HG03575 (cell line): ENCODE measurements at regions not wholly inside any gene's neighbourhood (a gene's known extent, or its start where the extent isn't known, plus 50 kb on each side); places are given as distances from the start of the nearest gene placed in this dataset.

Experiments used
- ATAC-seq: cut with Tn5 transposase; IDR thresholded peaks from one replicate; pipeline ENCODE4 v1.9.1; 2021; ENCODE audit not compliant: unreplicated experiment, insufficient number of reproducible peaks, low FRiP score; ENCODE audit errors: extremely low read depth

DNA sequence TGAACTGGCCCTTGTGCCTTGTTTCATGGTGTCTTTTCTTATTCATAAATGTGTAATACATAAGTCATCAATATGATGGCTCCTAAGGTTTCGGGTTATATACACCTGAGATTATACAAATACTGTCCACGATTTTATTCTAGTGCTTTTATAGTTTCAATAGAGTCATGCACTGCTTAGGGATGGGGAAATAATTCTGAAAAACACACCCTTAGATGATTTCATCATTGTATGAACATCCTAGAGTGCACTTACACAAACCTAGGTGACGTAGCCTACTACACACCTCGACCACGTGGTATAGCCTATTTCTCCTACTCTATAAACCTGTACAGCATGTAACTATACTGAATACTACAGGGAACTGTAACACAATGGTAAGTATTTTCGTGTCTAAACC, 988.8 kb upstream of the NR2F2 start:
- no peak for ATAC-seq

DNA sequence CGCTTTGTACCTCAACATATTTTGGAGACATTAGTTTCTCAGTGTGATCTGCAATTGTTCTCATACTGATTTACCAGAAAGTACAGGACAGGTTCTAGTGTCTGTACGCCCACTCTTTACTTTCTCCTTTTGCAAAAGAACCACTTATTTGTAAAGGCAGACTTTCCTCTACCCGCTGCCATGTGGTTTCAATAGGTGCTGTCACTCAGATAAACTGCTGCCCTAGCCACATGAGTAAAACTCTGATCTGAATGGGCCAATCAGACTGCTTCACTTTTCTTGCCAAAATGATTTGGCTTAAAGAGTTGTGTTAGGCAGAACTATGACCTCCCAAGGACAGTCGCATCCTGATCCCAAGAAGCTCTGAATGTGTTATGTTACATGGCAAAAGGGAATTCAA, 984.6 kb upstream of the NR2F2 start:
- no peak for ATAC-seq

DNA sequence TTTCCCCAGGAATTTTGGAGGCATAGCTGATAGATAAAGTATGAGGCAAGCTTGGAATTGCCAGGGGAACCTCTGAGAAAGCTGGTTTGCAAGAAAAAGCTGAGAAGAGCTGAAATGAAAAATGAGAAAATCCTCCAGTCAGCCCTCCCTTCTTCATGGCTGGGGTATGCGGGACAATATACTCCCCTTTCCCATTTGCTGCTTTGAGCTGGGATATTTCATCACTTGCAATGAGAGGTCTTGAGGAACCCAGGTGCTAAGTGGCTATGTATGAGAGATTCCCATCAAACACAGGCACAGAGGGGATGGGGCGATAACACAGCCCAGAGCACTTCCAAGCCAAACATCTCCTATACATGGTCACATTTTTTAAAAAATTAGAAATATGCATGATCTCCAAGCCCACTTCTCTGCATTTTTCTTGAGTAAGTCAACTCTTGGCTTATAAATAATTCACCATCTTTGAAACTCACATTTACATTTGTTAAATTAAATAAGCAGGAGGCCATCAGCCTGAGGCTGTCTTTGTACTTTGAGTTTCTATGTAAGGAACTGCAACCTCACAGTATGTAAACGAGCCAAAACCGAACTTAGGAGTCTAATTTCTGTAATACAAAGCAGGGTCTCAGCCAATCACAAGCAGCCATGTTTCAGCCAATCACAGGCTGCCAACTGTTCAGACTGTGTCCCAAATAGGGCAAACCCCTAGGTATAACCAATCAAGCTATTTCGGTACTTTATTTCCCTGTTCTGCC, 983.6 kb upstream of the NR2F2 start:
- no peak for ATAC-seq

DNA sequence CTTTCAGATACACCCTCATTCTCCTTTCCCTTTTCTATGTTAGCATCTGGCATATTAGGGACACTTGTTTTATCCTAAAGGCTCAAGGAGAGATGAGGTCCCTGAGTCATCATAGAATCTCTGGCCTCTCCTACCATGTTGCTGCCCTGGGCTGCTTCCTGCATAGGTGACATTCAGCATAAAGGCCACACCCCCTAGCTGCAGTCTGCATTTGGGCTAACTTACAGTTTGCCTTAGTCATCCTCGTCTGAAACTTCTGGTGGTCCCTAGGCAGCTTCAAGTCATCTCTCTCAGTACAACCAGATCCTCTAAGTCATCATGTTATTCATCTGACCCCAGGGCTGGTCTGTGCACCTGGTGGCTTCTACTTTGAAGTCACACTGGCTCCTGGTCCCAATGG, 982.7 kb upstream of the NR2F2 start:
- ATAC-seq = no peak

DNA sequence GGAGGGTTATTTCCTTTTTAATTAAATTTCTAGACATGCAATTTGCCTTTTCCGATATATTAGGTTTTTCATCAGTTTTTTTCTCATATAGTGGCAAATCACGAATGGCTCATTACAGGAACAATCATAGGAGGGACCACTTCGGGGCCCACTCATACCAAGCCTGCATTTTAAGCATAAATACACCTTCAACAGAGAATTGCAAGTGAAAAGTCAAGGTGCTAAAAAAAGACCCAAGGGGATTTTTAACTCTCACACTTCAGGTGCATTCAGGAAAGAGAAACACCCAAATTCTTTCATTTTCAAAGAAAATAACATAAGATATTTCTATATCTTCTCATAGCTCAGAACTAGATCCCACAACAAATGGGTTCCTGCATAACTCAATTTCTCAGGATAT, 979.6 kb upstream of the NR2F2 start:
- no peak for ATAC-seq

DNA sequence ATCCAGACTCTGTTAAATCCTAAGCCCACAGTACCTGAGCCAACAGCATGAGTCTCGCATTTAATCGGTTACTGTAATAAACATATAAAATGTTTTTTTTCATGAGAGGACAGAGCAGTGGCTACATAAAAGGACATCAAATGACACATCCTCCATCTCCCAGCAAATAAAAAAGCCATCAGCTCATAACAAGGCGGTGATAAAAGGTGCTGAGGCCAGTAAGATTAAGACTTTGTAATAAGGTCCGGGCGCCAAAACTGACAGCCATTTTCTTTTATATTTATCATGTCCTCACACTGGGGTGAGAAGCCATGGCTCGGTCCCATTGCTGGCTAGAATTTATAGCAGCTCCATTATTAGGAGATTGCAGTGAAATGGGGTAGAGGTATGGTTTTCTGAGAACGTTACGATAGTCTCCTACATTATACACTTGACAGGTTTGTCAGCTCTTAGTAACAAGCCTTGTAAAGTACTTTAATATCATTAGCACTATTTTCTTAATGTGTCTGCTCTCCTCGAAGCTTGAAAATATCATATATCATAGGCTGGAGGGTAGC, 977.8 kb upstream of the NR2F2 start:
- no peak for ATAC-seq

DNA sequence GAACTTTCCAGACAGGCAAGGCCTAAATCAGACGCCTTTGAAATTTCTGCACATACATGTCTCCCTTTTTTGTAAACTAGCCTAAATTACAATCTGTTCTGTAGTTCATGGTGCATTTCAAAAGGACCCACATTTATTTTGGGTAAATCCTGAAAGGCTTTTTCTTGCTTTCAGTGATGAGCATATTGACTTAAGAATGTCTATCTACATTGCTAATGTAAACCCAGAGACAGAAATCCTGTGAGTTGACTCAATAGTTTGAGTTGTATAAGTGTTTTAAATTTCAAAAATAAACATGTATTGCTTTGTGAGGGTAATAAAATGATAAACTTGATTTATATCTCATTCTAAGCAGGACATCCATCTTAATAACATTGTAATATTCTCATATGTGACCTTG, 977.0 kb upstream of the NR2F2 start:
- ATAC-seq = no peak

DNA sequence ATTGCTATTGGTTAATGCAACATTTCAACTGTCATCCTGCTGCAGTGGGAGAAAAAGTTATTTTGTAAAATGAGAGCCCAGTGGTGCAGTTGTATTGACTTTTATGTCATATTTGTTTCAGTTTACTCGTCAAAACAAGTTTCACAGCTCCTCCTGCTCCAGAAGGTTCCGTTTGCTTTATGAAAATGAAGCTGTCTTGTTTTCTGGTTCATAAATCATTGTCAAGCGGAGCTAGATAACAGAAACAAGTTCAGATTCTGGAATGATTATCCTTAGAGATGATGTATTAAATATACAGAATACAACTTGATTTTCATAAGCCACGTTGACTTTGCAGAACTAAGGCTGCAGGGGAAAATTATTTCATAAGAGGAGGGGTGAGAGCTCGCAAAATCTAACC, 970.5 kb upstream of the NR2F2 start:
- ATAC-seq = no peak

DNA sequence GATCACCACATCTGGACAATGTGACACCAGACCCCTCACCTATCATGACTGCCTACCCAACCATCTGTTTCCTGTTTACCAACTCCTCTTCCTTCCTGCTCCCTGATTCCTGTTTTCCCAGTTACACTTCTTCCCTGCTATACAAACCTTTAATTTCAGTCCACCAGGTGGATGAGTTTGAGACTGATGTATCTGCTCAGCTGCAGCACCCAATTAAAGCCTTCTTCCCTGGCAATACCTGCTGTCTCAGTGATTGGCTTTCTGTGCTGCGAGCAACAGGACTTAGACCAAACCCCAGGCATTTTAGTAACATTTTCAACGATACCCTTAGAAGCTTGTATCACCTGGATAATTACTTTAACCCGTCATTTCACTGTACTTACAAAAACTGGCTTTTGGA, 968.2 kb upstream of the NR2F2 start:
- no peak for ATAC-seq

DNA sequence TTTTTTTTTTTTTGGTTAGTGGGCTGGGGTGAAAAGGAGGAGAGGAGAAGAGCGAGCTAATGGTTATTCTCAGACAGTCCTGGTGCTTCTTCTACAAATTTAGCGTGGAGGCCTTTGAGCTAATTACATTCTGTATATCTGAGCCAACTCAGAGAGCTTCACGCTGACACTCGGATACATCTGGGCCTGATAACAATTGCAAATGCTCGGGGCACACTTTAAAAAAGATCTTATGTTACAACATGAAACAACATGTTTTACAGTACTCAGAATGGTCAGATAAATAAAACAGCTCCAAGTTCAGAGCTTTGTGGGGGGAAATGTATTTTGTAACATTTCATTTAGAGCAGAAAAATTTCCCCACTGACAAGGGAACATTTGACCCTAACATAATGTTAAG, 966.9 kb upstream of the NR2F2 start:
- no peak for ATAC-seq

DNA sequence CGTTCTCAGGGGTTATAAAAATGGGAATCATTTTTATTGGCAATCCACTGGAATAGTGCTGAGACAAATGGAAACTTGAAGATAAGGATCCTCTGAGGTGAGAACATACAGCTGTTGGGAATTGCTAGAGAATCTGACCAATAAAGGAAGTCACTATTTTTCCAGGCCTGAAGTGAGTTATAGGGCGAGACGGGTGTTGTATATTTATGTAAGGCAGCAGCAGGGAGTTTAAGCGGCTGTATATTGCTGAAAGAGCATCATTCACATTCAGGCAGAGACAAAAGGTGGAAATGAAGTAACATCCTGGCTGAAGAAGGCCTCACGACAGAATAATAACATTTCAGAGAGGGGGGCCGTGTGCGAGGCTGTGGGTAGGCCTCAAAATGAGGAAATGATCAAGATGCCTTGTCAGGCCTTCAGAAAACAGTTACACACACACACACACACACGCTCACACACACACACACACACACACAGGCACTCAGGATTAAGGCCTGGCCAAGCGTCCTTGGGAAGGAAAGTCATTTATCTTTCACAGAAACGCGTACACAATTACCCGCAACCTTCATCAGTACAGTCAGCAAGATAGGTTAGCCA, 964.9 kb upstream of the NR2F2 start:
- no peak for ATAC-seq

DNA sequence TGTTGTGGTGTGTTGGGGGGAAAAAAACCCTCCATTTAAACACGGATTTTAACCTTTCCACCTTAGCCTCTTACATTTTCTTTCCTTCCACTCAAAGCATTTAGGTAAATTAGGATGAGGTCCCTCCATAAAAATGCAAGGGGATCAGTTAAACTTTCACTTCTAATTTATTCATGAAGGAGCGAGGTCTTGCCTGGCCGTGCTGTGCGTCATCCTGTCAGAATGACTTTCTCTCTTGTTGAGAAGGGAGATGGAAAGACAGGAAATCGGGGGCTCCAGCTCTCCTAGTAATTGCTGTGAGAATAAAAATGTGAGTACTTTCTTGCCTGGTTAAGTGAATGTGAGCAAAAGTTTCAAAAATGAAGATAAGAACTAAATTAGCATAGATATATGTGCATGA, 962.3 kb upstream of the NR2F2 start:
- ATAC-seq = no peak

DNA sequence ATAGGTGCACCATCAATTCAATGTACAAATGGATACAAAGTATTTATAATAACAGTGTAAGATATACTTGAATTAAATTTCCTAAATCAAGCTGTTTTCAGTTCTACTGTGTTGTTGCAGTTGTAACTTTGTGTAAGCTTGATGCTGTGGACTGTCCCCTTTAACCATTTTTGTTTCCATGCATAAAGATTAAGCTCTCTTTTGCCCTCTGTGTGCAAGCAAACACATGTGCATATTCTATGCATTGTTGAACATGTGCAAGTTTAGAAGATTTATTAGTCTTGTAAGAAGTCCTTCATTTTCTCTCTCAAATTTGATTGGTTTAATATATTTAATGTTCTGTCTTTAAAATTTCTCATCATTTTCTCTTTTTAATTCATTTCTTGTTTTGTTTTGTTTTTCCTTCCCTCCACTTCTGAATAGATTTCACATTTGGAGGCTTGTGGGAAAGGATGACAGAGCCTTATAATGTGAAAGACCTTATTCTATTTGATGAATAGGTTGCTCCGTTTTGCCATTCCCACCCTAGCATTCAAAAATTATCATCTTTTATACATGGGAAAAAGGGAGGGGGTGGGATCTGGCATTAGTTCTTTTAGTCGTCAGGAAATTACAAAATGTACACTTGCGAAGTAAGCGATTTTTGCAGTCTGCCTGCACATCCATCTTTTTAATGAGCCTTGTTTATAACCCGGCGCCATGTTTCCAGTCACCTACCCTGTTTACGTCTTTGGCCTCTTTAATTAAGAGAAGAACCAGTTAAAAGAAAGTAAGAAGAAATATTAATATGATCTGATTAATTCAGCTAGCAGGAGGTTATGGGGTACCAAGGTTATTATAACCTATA, 961.5 kb upstream of the NR2F2 start:
- no peak for ATAC-seq

DNA sequence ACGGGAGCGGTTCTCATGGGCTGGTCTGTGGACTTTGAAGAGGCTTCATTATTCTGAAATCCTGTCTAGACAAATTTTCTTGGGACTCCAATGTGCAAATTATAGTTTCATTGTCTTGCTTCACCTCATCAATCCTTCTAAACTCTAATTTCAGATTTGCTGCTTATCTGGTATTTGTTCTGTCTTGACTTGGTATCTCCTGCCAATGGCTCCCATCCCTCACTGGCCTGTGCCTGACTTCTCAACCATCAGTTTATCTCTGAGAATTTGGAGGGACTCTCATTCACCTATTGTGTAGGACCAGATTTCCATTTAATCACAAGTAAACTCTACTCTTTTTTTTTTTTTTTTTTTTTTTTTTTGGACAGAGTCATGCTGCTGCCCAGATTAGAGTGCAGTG, 960.2 kb upstream of the NR2F2 start:
- no peak for ATAC-seq

DNA sequence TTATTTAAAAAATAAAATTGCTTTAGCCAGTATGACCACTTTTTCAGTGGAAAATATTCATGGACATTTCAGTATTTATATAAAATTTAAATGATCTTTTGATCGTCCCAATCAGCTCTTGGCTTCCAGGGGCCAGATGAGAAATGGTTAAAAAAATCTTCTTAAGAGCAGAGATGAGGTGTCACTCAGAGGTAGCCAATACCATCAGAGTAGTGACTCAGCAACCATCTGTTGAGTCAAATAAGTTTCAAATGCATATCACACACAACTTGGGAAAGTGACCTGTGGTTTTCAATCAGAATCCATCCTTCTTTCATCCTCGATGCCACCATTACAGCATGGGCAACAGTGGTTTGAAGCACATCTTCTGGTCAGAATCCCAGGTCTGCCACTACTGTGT, 958.8 kb upstream of the NR2F2 start:
- no peak for ATAC-seq

DNA sequence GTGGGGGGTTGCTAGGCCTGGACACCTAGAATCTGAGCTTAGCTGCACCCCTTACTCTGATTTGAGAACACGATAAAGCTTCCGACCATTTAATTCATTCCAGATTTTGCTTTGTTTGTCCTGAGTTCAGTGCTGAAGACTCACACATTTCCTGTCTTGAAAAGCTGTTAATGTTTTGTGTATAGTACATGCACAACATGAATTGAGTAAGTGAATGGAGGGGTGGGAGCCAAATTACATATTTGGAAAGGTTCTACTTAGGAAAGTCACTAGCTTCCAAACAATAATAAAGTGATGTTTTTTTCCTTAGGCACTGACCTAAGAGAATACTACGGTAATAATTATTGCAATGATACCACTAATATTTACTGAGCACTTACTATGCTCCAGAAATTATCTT, 955.2 kb upstream of the NR2F2 start:
- ATAC-seq = no peak

DNA sequence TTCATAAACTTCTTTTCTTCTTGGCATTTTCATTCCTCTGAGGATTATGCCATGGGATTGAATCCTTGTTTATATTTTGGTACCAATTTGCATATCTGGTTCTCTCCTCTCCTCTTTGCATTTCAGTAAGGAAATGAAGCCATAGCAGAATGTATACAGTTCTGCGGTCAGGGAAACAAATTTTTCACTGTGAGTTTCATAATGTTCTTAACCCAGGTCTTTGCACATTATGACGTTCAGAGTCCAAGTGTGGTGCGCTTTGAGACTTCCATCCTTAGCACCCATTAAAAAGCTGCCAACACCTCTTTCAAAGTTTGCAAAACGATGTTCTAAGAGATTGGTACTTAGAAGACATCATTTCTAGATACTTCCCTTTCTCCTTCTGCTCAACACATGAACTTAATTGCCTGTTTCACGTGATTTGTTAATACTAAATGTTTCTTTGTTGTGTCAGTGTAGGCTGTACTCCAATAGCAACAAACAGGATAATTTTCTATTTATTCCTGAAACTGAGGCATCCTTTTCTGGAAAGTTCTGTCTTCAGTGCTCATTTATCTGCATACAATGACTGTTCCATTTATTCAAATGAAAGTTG, 953.1 kb upstream of the NR2F2 start:
- no peak for ATAC-seq

DNA sequence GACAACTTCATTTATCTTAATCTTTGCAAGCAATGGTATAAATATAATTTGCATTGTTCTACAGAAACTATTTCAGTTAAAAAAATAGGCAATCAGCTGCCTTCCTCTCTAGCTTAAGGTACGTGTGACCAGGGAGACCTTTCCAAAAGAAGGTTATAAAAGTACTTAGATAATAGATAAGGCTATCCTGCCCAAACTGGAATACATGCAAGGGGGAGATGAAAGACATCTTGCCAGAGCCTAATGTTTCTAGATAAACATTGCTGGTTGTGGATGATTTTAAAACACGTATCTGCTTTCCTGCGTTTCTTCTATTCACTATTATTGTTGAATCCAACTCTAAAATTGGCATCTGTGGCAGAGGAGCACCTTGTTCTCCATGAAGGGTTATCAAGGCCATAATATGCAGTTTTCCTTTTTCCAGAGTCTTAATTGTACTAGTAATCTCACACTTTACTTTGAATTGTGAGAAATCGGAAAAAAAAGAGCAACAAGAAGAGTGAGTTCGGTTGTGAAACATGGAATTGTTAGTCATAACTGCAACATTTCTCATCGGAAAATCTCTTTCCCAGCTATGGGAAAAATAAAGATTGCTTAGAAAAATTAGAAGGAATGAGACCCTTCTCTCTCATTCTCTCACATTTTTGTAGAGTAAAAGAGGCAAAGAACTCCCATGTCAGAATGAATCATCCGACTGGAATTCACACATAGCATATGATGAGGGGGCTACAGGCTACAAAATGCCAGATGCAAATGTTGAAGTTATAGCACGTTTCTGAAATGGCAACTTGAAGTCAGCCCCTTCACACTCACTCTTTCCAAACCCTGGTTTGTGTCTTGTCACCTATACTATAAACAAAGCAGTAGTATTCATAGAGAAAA, 936.1 kb upstream of the NR2F2 start:
- ATAC-seq = no peak

DNA sequence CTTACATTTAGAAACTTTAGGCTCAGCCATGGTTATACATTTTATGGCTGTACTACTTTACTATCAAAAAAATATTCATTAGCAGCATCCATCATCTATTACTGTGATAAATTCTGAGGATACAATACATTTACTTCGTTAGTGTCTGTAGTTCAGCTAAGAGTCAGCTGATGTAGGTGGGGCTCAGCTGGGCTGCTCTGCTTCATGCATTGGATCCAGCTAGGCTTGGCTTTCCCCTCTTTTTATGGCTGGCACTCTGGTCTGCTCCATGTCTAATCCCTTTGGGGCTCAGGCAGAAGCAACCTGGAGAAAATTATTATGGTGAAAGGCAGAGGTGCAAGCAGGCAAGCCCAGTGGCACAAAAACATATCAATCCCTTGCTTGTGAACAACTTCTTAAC, 930.1 kb upstream of the NR2F2 start:
- no peak for ATAC-seq
